SK-N-SH treated with all-trans-retinoic acid at 6 μM for 48 hours (cell line): ENCODE measurements at regions not wholly inside any gene's neighbourhood (a gene's known extent, or its start where the extent isn't known, plus 50 kb on each side); places are given as distances from the start of the nearest gene placed in this dataset.

Experiments
- ARNTL ChIP-seq: fragments of 450-650 bp; formaldehyde crosslinking; IDR thresholded peaks from 2 replicates; pipeline ENCODE4 v1.5.0; 2020; ENCODE audit warnings: low read depth, mild to moderate bottlenecking, moderate library complexity, borderline replicate concordance
- BACH2 ChIP-seq: fragments of 250-450 bp; sonication (Bioruptor Pico); IDR thresholded peaks from 2 replicates; pipeline ENCODE4 v1.9.0; 2021; ENCODE audit warnings: mild to moderate bottlenecking, borderline replicate concordance
- PPARA ChIP-seq: fragments of 250-450 bp; sonication (Bioruptor Pico); IDR thresholded peaks from 2 replicates; pipeline ENCODE4 v1.5.0; 2020; ENCODE audit warnings: mild to moderate bottlenecking, borderline replicate concordance
- RARB ChIP-seq: fragments of 250-450 bp; sonication (Bioruptor Pico); IDR thresholded peaks from 2 replicates; pipeline ENCODE4 v1.8.0; 2021; ENCODE audit warnings: mild to moderate bottlenecking, moderate library complexity
- ZNF70 ChIP-seq: fragments of 450-650 bp; formaldehyde crosslinking; IDR thresholded peaks from 2 replicates; pipeline ENCODE4 v1.5.0; 2020; ENCODE audit warnings: mild to moderate bottlenecking, moderate library complexity
- TF ChIP-seq, protein P1 (sequence below): fragments of 250-450 bp; sonication (Bioruptor Pico); IDR thresholded peaks from 2 replicates; pipeline ENCODE4 v1.5.1; 2020; ENCODE audit warnings: low read depth, mild to moderate bottlenecking, moderate library complexity
- TF ChIP-seq, protein P2 (sequence below): fragments of 250-450 bp; sonication (Bioruptor Pico); IDR thresholded peaks from 2 replicates; pipeline ENCODE4 v1.8.0; 2020; ENCODE audit warnings: mild to moderate bottlenecking, moderate library complexity, borderline replicate concordance
- TF ChIP-seq, protein P3 (sequence below): fragments of 250-450 bp; sonication (Bioruptor Pico); IDR thresholded peaks from 2 replicates; pipeline ENCODE4 v1.5.1; 2021; ENCODE audit warnings: mild to moderate bottlenecking, moderate library complexity

DNA sequence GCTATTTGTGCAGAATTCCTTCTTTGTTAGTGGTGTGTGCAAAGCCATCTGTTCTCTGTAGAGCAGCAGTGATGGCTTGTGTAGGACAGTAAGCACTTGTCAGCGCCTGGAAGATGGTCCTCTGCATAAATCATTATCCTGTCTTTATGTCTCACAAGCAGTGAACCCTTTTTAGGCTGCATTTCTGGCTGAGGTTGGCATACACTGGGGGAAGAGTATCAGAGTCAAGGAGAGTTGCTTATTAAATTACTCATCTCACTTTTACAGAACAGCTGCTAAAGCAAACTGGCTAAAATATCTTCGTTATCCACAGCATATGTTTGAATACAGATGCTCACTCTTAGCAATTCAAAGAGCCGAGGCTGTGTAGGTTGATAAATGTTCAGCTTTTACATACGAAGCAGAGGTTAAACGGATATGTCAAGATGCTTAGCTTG, 54.6 kb upstream of the NCAM2 start:
- TF ChIP-seq ZNF70 (CRISPR knock-in tag) = no peak
- TF ChIP-seq BACH2 = no peak
- no peak for TF ChIP-seq ARNTL
- TF ChIP-seq, protein P1, sequence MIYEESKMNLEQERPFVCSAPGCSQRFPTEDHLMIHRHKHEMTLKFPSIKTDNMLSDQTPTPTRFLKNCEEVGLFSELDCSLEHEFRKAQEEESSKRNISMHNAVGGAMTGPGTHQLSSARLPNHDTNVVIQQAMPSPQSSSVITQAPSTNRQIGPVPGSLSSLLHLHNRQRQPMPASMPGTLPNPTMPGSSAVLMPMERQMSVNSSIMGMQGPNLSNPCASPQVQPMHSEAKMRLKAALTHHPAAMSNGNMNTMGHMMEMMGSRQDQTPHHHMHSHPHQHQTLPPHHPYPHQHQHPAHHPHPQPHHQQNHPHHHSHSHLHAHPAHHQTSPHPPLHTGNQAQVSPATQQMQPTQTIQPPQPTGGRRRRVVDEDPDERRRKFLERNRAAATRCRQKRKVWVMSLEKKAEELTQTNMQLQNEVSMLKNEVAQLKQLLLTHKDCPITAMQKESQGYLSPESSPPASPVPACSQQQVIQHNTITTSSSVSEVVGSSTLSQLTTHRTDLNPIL = no peak
- TF ChIP-seq, protein P2, sequence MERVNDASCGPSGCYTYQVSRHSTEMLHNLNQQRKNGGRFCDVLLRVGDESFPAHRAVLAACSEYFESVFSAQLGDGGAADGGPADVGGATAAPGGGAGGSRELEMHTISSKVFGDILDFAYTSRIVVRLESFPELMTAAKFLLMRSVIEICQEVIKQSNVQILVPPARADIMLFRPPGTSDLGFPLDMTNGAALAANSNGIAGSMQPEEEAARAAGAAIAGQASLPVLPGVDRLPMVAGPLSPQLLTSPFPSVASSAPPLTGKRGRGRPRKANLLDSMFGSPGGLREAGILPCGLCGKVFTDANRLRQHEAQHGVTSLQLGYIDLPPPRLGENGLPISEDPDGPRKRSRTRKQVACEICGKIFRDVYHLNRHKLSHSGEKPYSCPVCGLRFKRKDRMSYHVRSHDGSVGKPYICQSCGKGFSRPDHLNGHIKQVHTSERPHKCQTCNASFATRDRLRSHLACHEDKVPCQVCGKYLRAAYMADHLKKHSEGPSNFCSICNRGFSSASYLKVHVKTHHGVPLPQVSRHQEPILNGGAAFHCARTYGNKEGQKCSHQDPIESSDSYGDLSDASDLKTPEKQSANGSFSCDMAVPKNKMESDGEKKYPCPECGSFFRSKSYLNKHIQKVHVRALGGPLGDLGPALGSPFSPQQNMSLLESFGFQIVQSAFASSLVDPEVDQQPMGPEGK (CRISPR knock-in tag) = no peak
- TF ChIP-seq, protein P3, sequence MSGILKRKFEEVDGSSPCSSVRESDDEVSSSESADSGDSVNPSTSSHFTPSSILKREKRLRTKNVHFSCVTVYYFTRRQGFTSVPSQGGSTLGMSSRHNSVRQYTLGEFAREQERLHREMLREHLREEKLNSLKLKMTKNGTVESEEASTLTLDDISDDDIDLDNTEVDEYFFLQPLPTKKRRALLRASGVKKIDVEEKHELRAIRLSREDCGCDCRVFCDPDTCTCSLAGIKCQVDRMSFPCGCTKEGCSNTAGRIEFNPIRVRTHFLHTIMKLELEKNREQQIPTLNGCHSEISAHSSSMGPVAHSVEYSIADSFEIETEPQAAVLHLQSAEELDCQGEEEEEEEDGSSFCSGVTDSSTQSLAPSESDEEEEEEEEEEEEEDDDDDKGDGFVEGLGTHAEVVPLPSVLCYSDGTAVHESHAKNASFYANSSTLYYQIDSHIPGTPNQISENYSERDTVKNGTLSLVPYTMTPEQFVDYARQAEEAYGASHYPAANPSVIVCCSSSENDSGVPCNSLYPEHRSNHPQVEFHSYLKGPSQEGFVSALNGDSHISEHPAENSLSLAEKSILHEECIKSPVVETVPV (CRISPR knock-in tag) = no peak
- no peak for TF ChIP-seq RARB (CRISPR knock-in tag)
- no peak for TF ChIP-seq PPARA (CRISPR knock-in tag)
